NCI-H524 (cell line): ENCODE measurements at regions not wholly inside any gene's neighbourhood (a gene's known extent, or its start where the extent isn't known, plus 50 kb on each side); places are given as distances from the start of the nearest gene placed in this dataset.
"Not testable (repeated sequence)": the region's sequence is repeated elsewhere in the genome, so short reads cannot be mapped to it uniquely, and the experiment has no call there.

Experiments used
- DNase-seq, 2 experiments: peaks; one replicate each; lab custom pipeline; 2025; lab: John Stamatoyannopoulos, UW

- no peak for DNase-seq
Measured at GRCh38 chr17:71631483-71631882, 489.3 kb upstream of the SOX9 start.

- peak; percentile 8 to 48 for DNase-seq
Measured at GRCh38 chr17:71632328-71632727, 488.5 kb upstream of the SOX9 start.

- DNase-seq, result no peak
Measured at GRCh38 chr17:71633391-71633849, 487.4 kb upstream of the SOX9 start.

- DNase-seq, result no peak
Measured at GRCh38 chr17:71634376-71634775, 486.4 kb upstream of the SOX9 start.

GRCh38 chr17:71635187-71635586 is 485.6 kb upstream of the SOX9 start:
- DNase-seq, result no peak

GRCh38 chr17:71636644-71637043 is 484.2 kb upstream of the SOX9 start:
- no peak for DNase-seq

- DNase-seq, result no peak
Measured at GRCh38 chr17:71638668-71639067, 482.2 kb upstream of the SOX9 start.

- DNase-seq, result no peak
Measured at GRCh38 chr17:71639865-71640264, 481.0 kb upstream of the SOX9 start.

- not testable (repeated sequence) for DNase-seq
Measured at GRCh38 chr17:71646890-71647289, 473.9 kb upstream of the SOX9 start.

- DNase-seq, result not testable (repeated sequence)
Measured at GRCh38 chr17:71648342-71648741, 472.5 kb upstream of the SOX9 start.

- no peak for DNase-seq
Measured at GRCh38 chr17:71649941-71650350, 470.9 kb upstream of the SOX9 start.

GRCh38 chr17:71655542-71655941 is 465.3 kb upstream of the SOX9 start:
- no peak for DNase-seq

- no peak for DNase-seq
Measured at GRCh38 chr17:71656964-71657858, 463.6 kb upstream of the SOX9 start.

GRCh38 chr17:71658996-71659395 is 461.8 kb upstream of the SOX9 start:
- no peak for DNase-seq

GRCh38 chr17:71664861-71665260 is 456.0 kb upstream of the SOX9 start:
- no peak for DNase-seq

GRCh38 chr17:71666047-71666446 is 454.8 kb upstream of the SOX9 start:
- DNase-seq, result no peak

GRCh38 chr17:71667661-71668060 is 453.2 kb upstream of the SOX9 start:
- DNase-seq, result no peak

- DNase-seq, result no peak
Measured at GRCh38 chr17:71668807-71669206, 452.0 kb upstream of the SOX9 start.

GRCh38 chr17:71677439-71677838 is 443.4 kb upstream of the SOX9 start:
- no peak for DNase-seq

GRCh38 chr17:71679832-71680231 is 441.0 kb upstream of the SOX9 start:
- no peak for DNase-seq

GRCh38 chr17:71681427-71682173 is 439.2 kb upstream of the SOX9 start:
- DNase-seq, result no peak

GRCh38 chr17:71682174-71682494 is 438.7 kb upstream of the SOX9 start:
- no peak for DNase-seq

GRCh38 chr17:71689782-71690181 is 431.0 kb upstream of the SOX9 start:
- no peak for DNase-seq
